Left lung (tissue), 4 donors: ENCODE measurements at regions not wholly inside any gene's neighbourhood (a gene's known extent, or its start where the extent isn't known, plus 50 kb on each side); places are given as distances from the start of the nearest gene placed in this dataset.

Experiments
- ATAC-seq: fragments of 200-7000 bp; cut with Tn5 transposase; one replicate; pipeline ENCODE4 v1.9.1; 2020; ENCODE audit warnings: moderate library complexity
- DNase-seq, 4 donors: peaks; one replicate each; pipeline ENCODE4 v3.0.0-alpha.2; 2013 to 2020
- H3K27ac ChIP-seq, 2 donors: fragments of 200-600 bp; sonication (generic) in 1 of 2; one replicate each; pipeline versions ENCODE4 v1.5.0 to v1.8.0; 2020 to 2021
- H3K27me3 ChIP-seq, 2 donors: fragments of 200-600 bp; sonication (generic) in 1 of 2; one replicate each; pipeline versions ENCODE4 v1.5.0 to v1.8.0; 2020 to 2021
- H3K36me3 ChIP-seq, 2 donors: fragments of 200-600 bp; sonication (generic) in 1 of 2; one replicate each; pipeline versions ENCODE4 v1.5.0 to v1.8.0; 2020 to 2021
- H3K4me1 ChIP-seq, 2 donors: fragments of 200-600 bp; one replicate each; pipeline ENCODE4 v1.8.0; 2021
- H3K4me3 ChIP-seq, 2 donors: fragments of 200-600 bp; sonication (generic) in 1 of 2; one replicate each; pipeline versions ENCODE4 v1.5.0 to v1.8.0; 2020 to 2021; ENCODE audit warnings: mild to moderate bottlenecking in 1 of 2
- H3K9me3 ChIP-seq, 2 donors: fragments of 200-600 bp; sonication (generic) in 1 of 2; one replicate each; pipeline versions ENCODE4 v1.5.0 to v1.8.0; 2020 to 2021
- intact Hi-C, 2 donors: fragments of 100-400 bp; cut with DNase I; formaldehyde crosslinking; loops; one replicate each; pipeline versions ENCODE4 v1.11.2 to v1.14.2; 2022
- TF ChIP-seq, protein P1 (sequence below), 2 donors: fragments of 200-600 bp; sonication (generic) in 1 of 2; IDR thresholded peaks; one replicate each; pipeline versions ENCODE4 v1.5.0 to v1.8.0; 2021; ENCODE audit warnings: antibody characterized with exemption in 2 of 2
- donor health status: DM: no; HTN: yes; CAD: no.
- donor health status: DM: no; HTN: no; CAD: no.

DNA sequence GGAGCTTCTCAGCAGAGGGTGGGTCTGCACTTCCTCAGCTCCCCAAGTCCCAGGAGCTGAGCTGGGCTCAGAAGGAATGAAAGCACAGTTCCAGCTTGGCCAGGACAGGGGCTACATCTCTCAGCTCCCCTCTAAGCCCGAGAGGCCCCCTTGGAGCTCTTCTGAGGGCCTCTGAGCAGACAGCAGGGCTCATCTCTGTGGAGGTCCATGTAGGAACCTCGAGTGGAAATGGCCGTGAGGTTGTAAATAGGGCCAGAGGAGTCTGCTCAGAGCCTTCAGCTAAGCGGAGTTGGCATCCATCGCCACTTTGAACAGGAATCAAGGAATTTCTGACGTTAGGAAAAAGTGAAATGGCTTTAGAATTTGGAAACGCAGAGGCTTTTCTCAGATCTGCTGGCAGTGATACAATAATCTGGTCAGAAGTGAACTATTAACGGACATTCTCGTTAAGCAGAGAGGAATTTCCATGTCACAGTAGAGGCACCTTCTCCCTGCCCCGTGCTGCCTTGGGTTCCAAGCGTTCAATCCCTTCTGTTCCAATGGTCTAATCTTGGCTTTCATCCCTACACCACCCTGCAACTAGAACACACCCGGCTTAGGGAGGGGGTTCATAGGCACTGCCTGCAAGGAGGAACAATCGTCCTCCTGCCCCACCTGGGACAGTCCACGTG lies 213.9 kb downstream of the NDUFA10 start:
- Histone ChIP-seq H3K4me1 (peaks cover 14 to 15% of the 10 kb centered on the region in 2 donors), H3K4me3 (no peak overlapping the region), H3K27ac (no peak overlapping the region), H3K27me3 (no peaks in the 10 kb centered on the region), H3K9me3 (no peaks in the 10 kb centered on the region), H3K36me3 (no peaks in the 10 kb centered on the region)
- TF ChIP-seq, protein P1, sequence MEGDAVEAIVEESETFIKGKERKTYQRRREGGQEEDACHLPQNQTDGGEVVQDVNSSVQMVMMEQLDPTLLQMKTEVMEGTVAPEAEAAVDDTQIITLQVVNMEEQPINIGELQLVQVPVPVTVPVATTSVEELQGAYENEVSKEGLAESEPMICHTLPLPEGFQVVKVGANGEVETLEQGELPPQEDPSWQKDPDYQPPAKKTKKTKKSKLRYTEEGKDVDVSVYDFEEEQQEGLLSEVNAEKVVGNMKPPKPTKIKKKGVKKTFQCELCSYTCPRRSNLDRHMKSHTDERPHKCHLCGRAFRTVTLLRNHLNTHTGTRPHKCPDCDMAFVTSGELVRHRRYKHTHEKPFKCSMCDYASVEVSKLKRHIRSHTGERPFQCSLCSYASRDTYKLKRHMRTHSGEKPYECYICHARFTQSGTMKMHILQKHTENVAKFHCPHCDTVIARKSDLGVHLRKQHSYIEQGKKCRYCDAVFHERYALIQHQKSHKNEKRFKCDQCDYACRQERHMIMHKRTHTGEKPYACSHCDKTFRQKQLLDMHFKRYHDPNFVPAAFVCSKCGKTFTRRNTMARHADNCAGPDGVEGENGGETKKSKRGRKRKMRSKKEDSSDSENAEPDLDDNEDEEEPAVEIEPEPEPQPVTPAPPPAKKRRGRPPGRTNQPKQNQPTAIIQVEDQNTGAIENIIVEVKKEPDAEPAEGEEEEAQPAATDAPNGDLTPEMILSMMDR (IDR thresholded peaks at IDR 0.05), result no peak
- peak in 1 of 4 donors; percentile 57 for DNase-seq
- intact Hi-C loops, result no loop called here
- no peak for ATAC-seq

DNA sequence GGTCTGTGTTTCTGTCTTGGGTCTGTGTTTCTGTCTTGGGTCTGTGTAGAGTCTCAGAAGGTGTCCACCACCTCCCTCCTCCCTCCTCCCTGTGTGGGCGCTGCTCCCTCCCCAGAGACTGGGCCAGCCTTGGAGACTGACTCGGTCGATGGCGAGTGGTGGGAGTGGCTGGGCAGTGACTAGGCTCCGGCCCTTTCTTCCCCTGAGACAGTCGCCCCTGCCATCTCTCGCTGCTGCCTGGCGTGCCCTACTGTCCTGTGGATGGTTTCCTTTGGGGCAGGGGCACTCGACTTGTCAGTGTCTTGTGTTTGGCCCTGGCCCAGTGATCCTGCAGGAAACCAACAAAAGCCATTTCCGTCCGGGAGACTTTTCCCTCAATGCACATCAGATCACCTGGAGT lies 215.8 kb downstream of the NDUFA10 start:
- intact Hi-C loops, result no loop called here
- Histone ChIP-seq H3K9me3 (no peaks in the 10 kb centered on the region), H3K4me1 (peaks cover 7 to 11% of the 10 kb centered on the region in 2 donors), H3K27ac (no peak overlapping the region), H3K27me3 (no peaks in the 10 kb centered on the region), H3K4me3 (no peak overlapping the region), H3K36me3 (no peaks in the 10 kb centered on the region)
- ATAC-seq (no peak), DNase-seq (no peak)
- TF ChIP-seq, protein P1 (IDR thresholded peaks at IDR 0.05), result no peak

DNA sequence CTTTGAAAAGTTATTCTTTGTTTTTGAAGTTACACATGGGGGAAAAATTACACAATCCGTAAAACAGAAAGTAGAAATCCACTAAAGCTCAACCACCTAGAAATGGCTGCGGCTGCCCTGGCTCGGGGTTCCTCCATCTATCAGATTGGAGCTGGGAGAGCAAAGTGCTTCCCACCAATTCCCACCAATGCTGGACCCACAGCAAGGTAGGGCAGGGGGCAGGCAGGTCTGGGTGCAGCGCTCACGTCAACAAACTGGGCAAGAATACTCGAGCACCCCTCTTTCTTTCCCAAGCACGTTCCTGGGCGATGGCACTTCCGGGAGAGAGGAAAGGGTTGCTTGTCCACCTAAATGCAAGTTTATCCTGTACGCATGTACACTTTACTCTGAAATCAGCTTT lies 217.6 kb downstream of the NDUFA10 start:
- Histone ChIP-seq H3K27ac (no peak overlapping the region), H3K4me1 (no peaks in the 10 kb centered on the region), H3K36me3 (no peaks in the 10 kb centered on the region), H3K4me3 (no peak overlapping the region), H3K27me3 (no peaks in the 10 kb centered on the region), H3K9me3 (no peaks in the 10 kb centered on the region)
- DNase-seq, result no peak
- TF ChIP-seq, protein P1 (IDR thresholded peaks at IDR 0.05), result no peak
- no peak for ATAC-seq
- intact Hi-C loops, result no loop called here

DNA sequence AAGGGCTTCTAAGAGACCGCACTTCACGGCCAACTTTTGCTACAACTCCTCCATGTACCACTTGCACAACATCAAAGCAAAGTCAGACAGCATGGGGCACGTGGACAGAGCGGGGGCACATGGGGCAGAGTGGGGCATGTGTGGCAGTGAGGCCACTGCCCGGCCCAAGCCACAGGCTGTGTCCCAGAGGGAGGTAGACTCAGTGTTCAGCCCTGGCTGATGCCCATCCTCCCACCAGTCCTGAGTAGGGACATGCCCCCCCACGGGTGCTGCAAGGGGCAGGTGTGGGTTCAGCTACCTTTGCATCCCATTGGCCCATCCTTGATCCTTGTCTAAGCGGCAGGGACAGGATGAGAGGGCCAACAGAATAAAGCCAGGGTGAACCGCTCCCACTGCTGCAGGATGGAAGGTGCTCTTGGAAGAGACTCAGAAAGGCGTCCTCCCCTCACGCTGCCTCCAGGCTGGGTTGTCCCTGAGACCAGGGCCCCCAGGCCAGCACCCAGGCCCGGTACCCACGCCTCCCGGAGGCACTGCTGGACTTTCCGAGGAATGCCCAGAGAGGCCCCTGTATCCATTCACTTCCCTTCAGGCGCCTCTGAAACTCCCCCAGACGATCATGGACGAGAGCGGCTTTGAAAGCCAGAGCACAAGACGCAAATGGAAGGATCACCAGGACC lies 218.2 kb downstream of the NDUFA10 start:
- DNase-seq (no peak), ATAC-seq (no peak)
- Histone ChIP-seq H3K4me3 (no peak overlapping the region), H3K27me3 (no peaks in the 10 kb centered on the region), H3K27ac (no peak overlapping the region), H3K36me3 (no peaks in the 10 kb centered on the region), H3K9me3 (no peaks in the 10 kb centered on the region), H3K4me1 (no peaks in the 10 kb centered on the region)
- intact Hi-C loops, result no loop called here
- TF ChIP-seq, protein P1 (IDR thresholded peaks at IDR 0.05), result no peak

DNA sequence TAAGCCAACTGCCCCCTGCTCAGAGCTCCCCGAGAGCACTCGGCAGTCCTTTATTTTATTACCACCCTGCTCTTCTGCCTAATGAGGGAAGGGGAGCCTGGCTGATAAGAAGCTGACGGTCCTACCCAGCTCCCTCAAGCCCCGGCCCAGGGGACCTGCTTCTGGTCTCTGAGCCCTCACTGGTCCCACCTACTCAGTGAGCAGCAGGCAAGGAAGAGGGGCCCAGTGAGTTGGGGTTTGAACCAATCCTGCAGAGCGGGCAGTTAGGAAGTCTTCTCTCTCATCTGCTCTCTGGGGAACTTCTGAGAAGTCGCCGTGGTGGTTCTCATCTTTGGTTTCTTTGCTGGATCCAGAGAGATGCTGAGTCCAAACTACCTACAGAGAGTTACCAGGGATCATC lies 218.9 kb downstream of the NDUFA10 start:
- DNase-seq (no peak), ATAC-seq (no peak)
- intact Hi-C loops, result no loop called here
- Histone ChIP-seq H3K9me3 (no peaks in the 10 kb centered on the region), H3K4me1 (no peaks in the 10 kb centered on the region), H3K27ac (no peak overlapping the region), H3K27me3 (no peaks in the 10 kb centered on the region), H3K36me3 (no peaks in the 10 kb centered on the region), H3K4me3 (no peak overlapping the region)
- TF ChIP-seq, protein P1 (IDR thresholded peaks at IDR 0.05), result no peak
